NB4 (cell line): ENCODE measurements at regions not wholly inside any gene's neighbourhood (a gene's known extent, or its start where the extent isn't known, plus 50 kb on each side); places are given as distances from the start of the nearest gene placed in this dataset.

Experiments
- CTCF ChIP-seq: IDR thresholded peaks from one replicate; pipeline ENCODE4 v1.5.1; 2012; ENCODE audit warnings: low read depth, low read length
- MAX ChIP-seq: IDR thresholded peaks from 2 replicates; pipeline ENCODE4 v1.6.1; 2011; ENCODE audit warnings: low read depth, low read length
- POLR2A ChIP-seq: IDR thresholded peaks from 2 replicates; pipeline ENCODE4 v1.6.1; 2011; ENCODE audit warnings: mild to moderate bottlenecking; ENCODE audit not compliant: insufficient read length; ENCODE audit errors: extremely low read depth

- TF ChIP-seq CTCF = no peak
- no peak for TF ChIP-seq POLR2A
- TF ChIP-seq MAX = no peak
These were observed 120.6 kb upstream of the STC2 start for GRCh38 chr5:173448856-173449255.
